ENCODE measurements at regions not wholly inside any gene's neighbourhood (a gene's known extent, or its start where the extent isn't known, plus 50 kb on each side); places are given as distances from the start of the nearest gene placed in this dataset.

DNA sequence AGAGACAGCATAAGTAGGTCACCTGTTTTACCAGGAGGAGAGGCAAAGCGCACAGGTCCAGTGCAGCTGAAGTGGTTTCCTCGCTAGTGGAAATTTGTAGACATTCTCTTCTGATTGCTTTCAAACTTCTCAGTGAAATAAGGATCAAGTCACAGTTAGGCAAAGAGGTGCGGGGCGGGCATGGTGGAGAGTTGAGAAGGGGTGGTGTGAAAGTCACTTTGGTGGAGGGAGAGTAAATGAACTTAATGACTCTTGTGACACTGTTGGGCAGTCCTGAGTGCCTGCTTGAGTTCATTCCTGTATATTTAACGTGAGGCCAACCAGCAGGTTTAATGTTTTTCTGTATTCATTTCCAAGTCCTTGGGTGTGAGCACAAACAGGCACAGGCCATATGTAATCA, 235.6 kb downstream of the TRIML1 start:
- no peak overlapping the region for H3K27ac ChIP-seq (ENCODE audit: low read length)
- no peaks in the 10 kb centered on the region for H3K4me1 ChIP-seq (ENCODE audit: low read length)
- no peaks in the 10 kb centered on the region for H4K20me1 ChIP-seq (ENCODE audit: insufficient read depth, low read length)
- H3K79me2 ChIP-seq (ENCODE audit: low read length): no peaks in the 10 kb centered on the region
- TF ChIP-seq, protein P1, sequence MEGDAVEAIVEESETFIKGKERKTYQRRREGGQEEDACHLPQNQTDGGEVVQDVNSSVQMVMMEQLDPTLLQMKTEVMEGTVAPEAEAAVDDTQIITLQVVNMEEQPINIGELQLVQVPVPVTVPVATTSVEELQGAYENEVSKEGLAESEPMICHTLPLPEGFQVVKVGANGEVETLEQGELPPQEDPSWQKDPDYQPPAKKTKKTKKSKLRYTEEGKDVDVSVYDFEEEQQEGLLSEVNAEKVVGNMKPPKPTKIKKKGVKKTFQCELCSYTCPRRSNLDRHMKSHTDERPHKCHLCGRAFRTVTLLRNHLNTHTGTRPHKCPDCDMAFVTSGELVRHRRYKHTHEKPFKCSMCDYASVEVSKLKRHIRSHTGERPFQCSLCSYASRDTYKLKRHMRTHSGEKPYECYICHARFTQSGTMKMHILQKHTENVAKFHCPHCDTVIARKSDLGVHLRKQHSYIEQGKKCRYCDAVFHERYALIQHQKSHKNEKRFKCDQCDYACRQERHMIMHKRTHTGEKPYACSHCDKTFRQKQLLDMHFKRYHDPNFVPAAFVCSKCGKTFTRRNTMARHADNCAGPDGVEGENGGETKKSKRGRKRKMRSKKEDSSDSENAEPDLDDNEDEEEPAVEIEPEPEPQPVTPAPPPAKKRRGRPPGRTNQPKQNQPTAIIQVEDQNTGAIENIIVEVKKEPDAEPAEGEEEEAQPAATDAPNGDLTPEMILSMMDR (IDR thresholded peaks at IDR 0.05; ENCODE audit: low read length): no peak
- TF ChIP-seq EZH2phosphoT487 (IDR thresholded peaks at IDR 0.05; ENCODE audit: low read length): no peak
- no peak for TF ChIP-seq EZH2 (optimal IDR thresholded peaks at IDR 0.05; ENCODE audit: low read depth, low read length)
- no peak for DNase-seq
- no peaks in the 10 kb centered on the region for H3K27me3 ChIP-seq (replicated peaks; ENCODE audit: insufficient read depth, low read length)
- no peak overlapping the region for H3K4me3 ChIP-seq (ENCODE audit: low read length)
- no peak overlapping the region for H3K9ac ChIP-seq (ENCODE audit: low read length)
- no peak overlapping the region for H2AFZ ChIP-seq (ENCODE audit: low read length)
- no peaks in the 10 kb centered on the region for H3F3A ChIP-seq (ENCODE audit: insufficient read depth, low read length)
- H3K9me2 ChIP-seq (replicated peaks; ENCODE audit: insufficient read depth, low read length): no peaks in the 10 kb centered on the region
- H3K4me2 ChIP-seq (ENCODE audit: low read depth, low read length): no peak overlapping the region
- no peaks in the 10 kb centered on the region for H3K36me3 ChIP-seq (replicated peaks; ENCODE audit: insufficient read depth, low read length)
- no peaks in the 10 kb centered on the region for H3K9me3 ChIP-seq (replicated peaks; ENCODE audit: insufficient read depth, low read length)

DNA sequence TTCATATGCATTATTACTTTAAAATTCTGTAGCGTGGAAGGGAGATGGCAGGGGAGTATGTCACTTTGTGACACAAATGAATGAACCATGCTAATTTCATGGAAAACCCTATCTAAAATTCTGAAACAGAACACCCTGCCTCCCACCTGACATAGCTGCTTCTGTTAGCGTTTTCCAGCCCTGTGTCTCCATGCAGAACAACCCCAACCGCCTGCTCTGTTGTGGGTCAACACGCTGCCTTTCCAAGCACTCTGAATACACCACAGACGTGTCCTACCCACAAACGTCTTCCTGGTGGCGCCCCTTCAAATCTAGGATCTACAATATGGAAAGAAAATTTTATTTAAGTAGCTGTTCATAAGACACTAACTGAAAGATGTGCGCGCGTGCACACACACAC, 238.6 kb downstream of the TRIML1 start:
- no peaks in the 10 kb centered on the region for H3K36me3 ChIP-seq (replicated peaks; ENCODE audit: insufficient read depth, low read length)
- no peaks in the 10 kb centered on the region for H3K9me2 ChIP-seq (replicated peaks; ENCODE audit: insufficient read depth, low read length)
- no peaks in the 10 kb centered on the region for H3F3A ChIP-seq (ENCODE audit: insufficient read depth, low read length)
- H3K9ac ChIP-seq (ENCODE audit: low read length): no peak overlapping the region
- H3K79me2 ChIP-seq (ENCODE audit: low read length): no peaks in the 10 kb centered on the region
- TF ChIP-seq EZH2 (optimal IDR thresholded peaks at IDR 0.05; ENCODE audit: low read depth, low read length): no peak
- TF ChIP-seq, protein P1 (IDR thresholded peaks at IDR 0.05; ENCODE audit: low read length): no peak
- no peak for TF ChIP-seq EZH2phosphoT487 (IDR thresholded peaks at IDR 0.05; ENCODE audit: low read length)
- H3K4me2 ChIP-seq (ENCODE audit: low read depth, low read length): no peak overlapping the region
- H2AFZ ChIP-seq (ENCODE audit: low read length): no peak overlapping the region
- no peak for DNase-seq
- no peaks in the 10 kb centered on the region for H3K9me3 ChIP-seq (replicated peaks; ENCODE audit: insufficient read depth, low read length)
- H3K27me3 ChIP-seq (replicated peaks; ENCODE audit: insufficient read depth, low read length): no peaks in the 10 kb centered on the region
- no peaks in the 10 kb centered on the region for H4K20me1 ChIP-seq (ENCODE audit: insufficient read depth, low read length)
- no peaks in the 10 kb centered on the region for H3K4me1 ChIP-seq (ENCODE audit: low read length)
- H3K27ac ChIP-seq (ENCODE audit: low read length): no peak overlapping the region
- H3K4me3 ChIP-seq (ENCODE audit: low read length): no peak overlapping the region

DNA sequence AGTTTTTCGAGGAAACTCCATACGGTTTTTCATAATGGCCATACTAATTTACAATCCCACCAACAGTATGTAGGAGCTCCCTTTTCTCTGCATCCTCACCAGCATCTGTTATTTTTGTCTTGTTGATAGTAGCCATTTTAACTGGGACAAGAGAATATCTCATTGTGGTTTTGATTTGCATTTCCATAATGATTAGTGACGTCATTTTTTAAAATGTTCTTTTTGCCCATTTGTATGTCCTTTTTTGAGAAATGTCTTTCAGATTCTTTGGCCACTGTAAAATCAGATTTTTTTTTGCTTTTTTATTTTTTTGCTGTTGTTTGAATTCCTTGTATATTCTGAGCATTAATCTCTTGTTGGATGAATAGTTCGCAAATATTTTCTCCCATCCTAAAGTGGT, 243.9 kb downstream of the TRIML1 start:
- no peak overlapping the region for H2AFZ ChIP-seq (ENCODE audit: low read length)
- no peaks in the 10 kb centered on the region for H3K4me1 ChIP-seq (ENCODE audit: low read length)
- H3K9me3 ChIP-seq (replicated peaks; ENCODE audit: insufficient read depth, low read length): no peaks in the 10 kb centered on the region
- TF ChIP-seq, protein P1 (IDR thresholded peaks at IDR 0.05; ENCODE audit: low read length): no peak
- TF ChIP-seq EZH2 (optimal IDR thresholded peaks at IDR 0.05; ENCODE audit: low read depth, low read length) (no peak), EZH2phosphoT487 (IDR thresholded peaks at IDR 0.05; ENCODE audit: low read length) (no peak)
- no peaks in the 10 kb centered on the region for H4K20me1 ChIP-seq (ENCODE audit: insufficient read depth, low read length)
- no peak overlapping the region for H3K9ac ChIP-seq (ENCODE audit: low read length)
- no peak overlapping the region for H3K4me3 ChIP-seq (ENCODE audit: low read length)
- no peaks in the 10 kb centered on the region for H3F3A ChIP-seq (ENCODE audit: insufficient read depth, low read length)
- DNase-seq: no peak
- no peaks in the 10 kb centered on the region for H3K79me2 ChIP-seq (ENCODE audit: low read length)
- no peaks in the 10 kb centered on the region for H3K36me3 ChIP-seq (replicated peaks; ENCODE audit: insufficient read depth, low read length)
- H3K27ac ChIP-seq (ENCODE audit: low read length): no peak overlapping the region
- H3K4me2 ChIP-seq (ENCODE audit: low read depth, low read length): no peak overlapping the region
- no peaks in the 10 kb centered on the region for H3K27me3 ChIP-seq (replicated peaks; ENCODE audit: insufficient read depth, low read length)
- no peaks in the 10 kb centered on the region for H3K9me2 ChIP-seq (replicated peaks; ENCODE audit: insufficient read depth, low read length)
